ENCODE measurements at regions not wholly inside any gene's neighbourhood (a gene's known extent, or its start where the extent isn't known, plus 50 kb on each side); places are given as distances from the start of the nearest gene placed in this dataset.

- no peak for DNase-seq (ENCODE audit: low read depth)
- no peak for TF ChIP-seq CTCF (conservative IDR thresholded peaks at IDR 0.05; ENCODE audit: low read depth, low read length)
- peak overlapping the region; percentile 16 for H3K4me3 ChIP-seq (ENCODE audit: low read length)
Observed at GRCh38 chr5:85293145-85293785, 908.6 kb upstream of the EDIL3 start.

- no peak overlapping the region for H3K4me3 ChIP-seq (ENCODE audit: low read length)
- no peak for TF ChIP-seq CTCF (conservative IDR thresholded peaks at IDR 0.05; ENCODE audit: low read depth, low read length)
- no peak for DNase-seq (ENCODE audit: low read depth)
Observed at GRCh38 chr5:85304524-85304923, 919.8 kb upstream of the EDIL3 start.

- H3K4me3 ChIP-seq (ENCODE audit: low read length), result no peak overlapping the region
- DNase-seq (ENCODE audit: low read depth), result no peak
- no peak for TF ChIP-seq CTCF (conservative IDR thresholded peaks at IDR 0.05; ENCODE audit: low read depth, low read length)
Observed at GRCh38 chr5:85305766-85306165, 921.1 kb upstream of the EDIL3 start.

- no peak for DNase-seq (ENCODE audit: low read depth)
- no peak overlapping the region for H3K4me3 ChIP-seq (ENCODE audit: low read length)
- no peak for TF ChIP-seq CTCF (conservative IDR thresholded peaks at IDR 0.05; ENCODE audit: low read depth, low read length)
Observed at GRCh38 chr5:85311536-85311935, 926.9 kb upstream of the EDIL3 start.

GRCh38 chr5:85320495-85320894, 935.8 kb upstream of the EDIL3 start:
- TF ChIP-seq CTCF (conservative IDR thresholded peaks at IDR 0.05; ENCODE audit: low read depth, low read length), result no peak
- no peak for DNase-seq (ENCODE audit: low read depth)
- H3K4me3 ChIP-seq (ENCODE audit: low read length), result no peak overlapping the region

- DNase-seq (ENCODE audit: low read depth), result no peak
- no peak for TF ChIP-seq CTCF (conservative IDR thresholded peaks at IDR 0.05; ENCODE audit: low read depth, low read length)
- H3K4me3 ChIP-seq (ENCODE audit: low read length), result no peak overlapping the region
Observed at GRCh38 chr5:85333276-85333675, 948.6 kb upstream of the EDIL3 start.

- no peak overlapping the region for H3K4me3 ChIP-seq (ENCODE audit: low read length)
- TF ChIP-seq CTCF (conservative IDR thresholded peaks at IDR 0.05; ENCODE audit: low read depth, low read length), result no peak
- DNase-seq (ENCODE audit: low read depth), result no peak
Observed at GRCh38 chr5:85337435-85337834, 952.8 kb upstream of the EDIL3 start.

Data from retinal pigment epithelial cell (primary cell).